Daoy (cell line): ENCODE measurements at regions not wholly inside any gene's neighbourhood (a gene's known extent, or its start where the extent isn't known, plus 50 kb on each side); places are given as distances from the start of the nearest gene placed in this dataset.
A peak's percentile ranks its signal among the peaks of the same experiment; 100 is the strongest.
"Not testable (repeated sequence)": the region's sequence is repeated elsewhere in the genome, so short reads cannot be mapped to it uniquely, and the experiment has no call there.

ENCODE experiments used
- DNase-seq: peaks from one replicate; pipeline ENCODE4 v3.0.0-alpha.2; 2015; ENCODE audit warnings: low read depth

- not testable (repeated sequence) for DNase-seq
These were observed 646.7 kb upstream of the ARRDC3 start for GRCh38 chr5:92029792-92030191.

DNA sequence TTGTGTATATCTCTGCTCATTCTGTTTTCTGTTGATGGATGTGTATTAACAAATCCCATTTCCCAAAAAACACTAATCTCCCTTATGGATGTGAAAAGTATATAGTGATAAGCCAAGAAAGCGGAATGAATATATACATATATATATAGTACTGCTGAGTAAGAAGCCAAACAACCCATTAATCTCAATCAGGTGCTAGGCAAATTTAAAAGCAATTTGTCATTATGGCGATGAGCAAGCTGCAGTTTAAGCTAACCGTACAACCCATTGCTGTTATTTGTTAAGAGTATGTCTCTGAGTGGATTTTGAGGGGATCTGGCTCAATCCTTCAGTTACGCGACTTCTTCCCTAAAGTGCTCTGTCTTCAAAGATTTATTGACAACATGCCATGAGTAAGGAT, 640.4 kb upstream of the ARRDC3 start:
- no peak for DNase-seq

GRCh38 chr5:92023141-92023471, 640.0 kb upstream of the ARRDC3 start:
- DNase-seq, result no peak

GRCh38 chr5:92022415-92023140, 639.5 kb upstream of the ARRDC3 start:
- DNase-seq, result no peak

GRCh38 chr5:92019376-92019990, 636.4 kb upstream of the ARRDC3 start:
- DNase-seq, result peak; percentile 55

GRCh38 chr5:92017776-92018175, 634.7 kb upstream of the ARRDC3 start:
- peak; percentile 55 for DNase-seq

DNA sequence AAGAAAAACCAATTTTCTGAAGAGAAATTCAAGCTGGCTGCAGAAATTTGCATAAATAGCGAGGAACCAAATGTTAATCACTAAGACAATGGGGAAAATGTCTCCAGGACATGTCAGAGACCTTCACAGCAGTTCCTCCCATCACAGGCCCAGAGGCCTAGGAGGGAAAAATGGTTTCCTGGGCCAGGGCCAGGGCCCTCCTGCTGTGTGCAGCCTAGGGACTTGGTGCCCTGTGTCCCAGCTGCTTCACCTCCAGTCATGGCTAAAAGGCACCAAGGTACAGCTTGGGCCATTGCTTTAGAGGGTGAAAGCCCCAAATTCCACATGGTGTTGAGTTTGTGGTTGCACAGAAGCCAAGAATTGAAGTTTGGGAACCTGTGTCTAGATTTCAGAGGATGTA, 628.7 kb upstream of the ARRDC3 start:
- not testable (repeated sequence) for DNase-seq

GRCh38 chr5:92003806-92004205, 620.7 kb upstream of the ARRDC3 start:
- DNase-seq, result no peak

DNA sequence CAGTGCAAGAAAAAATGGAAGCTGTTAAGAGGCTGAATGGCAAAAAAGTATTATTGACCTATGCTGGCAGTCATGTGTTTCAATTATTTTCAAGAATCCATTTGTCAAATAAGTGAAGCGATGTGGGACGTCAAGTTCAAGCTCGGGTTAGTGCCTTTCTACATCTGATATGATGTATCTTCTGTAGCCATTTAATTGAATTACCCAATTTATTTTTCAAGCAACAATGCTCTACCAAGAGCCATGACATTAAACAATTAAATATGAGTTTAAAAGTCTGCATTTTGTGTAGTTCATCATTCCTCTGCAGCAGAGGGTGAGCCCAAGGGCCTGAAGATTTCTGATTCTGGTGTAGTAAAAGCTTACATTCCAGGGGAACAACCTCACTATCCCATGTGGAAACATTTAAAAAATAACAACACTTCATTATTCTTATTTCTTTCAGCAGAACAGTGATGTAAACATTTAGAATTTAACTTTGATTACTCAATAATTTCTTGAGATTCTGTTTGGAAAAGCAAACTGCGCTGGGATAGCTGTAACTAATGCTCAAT, 619.7 kb upstream of the ARRDC3 start:
- no peak for DNase-seq

DNA sequence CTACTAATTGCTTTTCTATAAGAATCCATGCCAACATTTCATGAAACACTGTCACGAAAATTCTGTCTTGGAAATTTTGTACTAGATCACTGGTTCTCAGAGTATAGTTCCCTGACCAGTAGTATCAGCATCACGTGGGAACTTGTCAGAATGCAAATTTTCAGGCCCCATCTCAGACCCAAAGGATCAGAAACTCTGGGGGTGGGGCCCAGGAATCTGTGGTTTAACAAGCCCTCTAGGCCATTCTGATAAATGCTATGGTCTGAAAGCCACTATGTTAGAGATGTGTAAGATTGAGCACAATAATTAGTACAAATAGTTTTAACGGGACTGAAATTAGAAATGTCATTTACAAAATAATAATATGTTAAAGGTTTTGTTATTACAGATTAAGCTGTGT, 615.7 kb upstream of the ARRDC3 start:
- no peak for DNase-seq

- DNase-seq, result no peak
These were observed 600.8 kb upstream of the ARRDC3 start for GRCh38 chr5:91983869-91984268.

GRCh38 chr5:91978221-91978882, 595.2 kb upstream of the ARRDC3 start:
- DNase-seq, result no peak

DNA sequence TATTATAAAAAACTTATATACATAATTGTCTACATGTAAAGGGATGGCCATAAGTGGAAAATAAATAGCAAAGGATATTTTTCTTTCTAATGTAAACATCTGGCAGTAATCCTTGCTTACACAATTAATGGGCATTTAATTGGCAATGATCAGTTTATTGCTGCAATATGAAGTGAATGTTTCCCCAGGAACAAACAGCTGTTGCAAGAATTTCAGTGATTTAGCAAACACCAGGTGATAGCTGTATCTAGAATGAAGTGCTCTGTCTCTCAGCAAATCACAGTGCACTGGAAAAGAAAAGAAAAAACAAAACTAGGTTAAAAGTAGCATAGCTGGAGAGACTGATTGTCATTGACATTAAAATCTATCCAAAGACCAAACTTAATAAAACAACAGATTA, 594.5 kb upstream of the ARRDC3 start:
- no peak for DNase-seq

DNA sequence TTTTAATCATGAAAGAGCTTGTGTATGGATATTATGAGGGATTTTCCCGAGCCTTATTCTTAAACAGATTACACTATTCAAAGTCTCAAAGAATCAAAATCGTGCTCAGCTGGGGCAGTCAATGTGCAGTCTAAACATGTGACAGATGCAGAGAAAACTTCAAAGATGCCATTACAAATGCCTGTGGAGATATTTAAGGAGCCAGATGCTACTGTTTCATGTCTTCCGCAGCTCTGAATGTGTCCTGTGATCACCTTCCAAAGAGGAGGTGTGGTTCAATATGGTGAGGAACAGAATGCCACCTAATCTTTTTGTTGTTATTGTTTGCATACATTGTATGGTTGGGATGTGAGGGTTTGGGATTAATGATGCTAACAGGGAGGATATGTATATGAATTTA, 593.3 kb upstream of the ARRDC3 start:
- no peak for DNase-seq

DNA sequence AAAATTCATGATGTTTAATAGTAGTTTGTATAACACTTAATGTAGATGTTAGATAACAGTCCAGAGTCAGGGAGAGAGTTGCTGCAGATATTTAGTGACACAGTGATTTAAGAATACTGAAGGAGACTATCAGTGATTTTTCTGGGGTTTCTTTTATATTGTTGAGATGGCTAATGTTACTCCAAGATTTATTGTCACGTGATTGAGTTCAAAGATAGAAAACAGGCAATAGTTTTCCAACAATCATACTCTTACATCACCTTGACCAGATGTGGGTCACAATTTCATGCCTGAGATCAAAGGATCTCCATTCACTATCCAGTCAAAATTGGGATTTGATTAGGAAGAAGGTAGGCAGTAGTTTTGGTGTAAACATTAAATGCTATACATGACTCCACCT, 580.0 kb upstream of the ARRDC3 start:
- DNase-seq, result no peak

- peak; percentile 74 for DNase-seq
These were observed 574.5 kb upstream of the ARRDC3 start for GRCh38 chr5:91957666-91958065.

DNA sequence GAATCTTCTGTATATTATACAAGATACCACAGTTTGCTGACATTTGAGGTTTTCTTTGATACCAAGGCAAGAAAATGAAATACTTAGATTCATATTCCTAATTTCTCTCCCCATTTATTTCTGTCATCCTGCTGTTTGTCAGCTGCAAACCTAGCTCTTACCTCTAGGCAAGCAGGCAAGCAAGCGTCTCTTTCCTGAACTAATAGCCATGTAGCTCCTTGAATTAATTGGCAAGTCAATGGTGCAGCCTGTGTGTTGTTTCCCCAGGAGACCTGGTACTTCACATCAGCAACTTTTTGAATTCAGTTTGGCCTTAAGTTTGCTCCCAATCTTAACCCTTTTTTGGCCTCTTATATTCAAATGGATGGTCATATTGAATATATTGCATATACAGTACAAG, 573.6 kb upstream of the ARRDC3 start:
- no peak for DNase-seq

DNA sequence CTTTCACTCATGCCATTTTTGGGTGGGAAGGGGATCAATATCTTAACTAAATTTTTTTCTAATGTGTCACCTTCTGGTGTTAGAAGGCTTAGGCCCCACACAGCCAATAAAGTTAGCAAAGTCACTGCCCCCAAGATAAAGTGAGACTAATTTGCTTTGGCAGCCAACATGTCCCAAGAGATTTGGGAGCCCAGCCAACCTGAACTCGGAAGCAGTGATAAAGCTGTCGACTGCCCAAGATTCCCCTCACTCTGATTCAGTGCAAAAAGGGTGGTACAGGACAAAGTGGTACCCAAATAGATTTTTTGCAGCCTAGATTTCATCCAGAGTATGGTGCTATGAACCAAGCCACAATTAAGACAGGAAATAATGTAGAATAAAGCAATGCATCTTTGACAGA, 572.5 kb upstream of the ARRDC3 start:
- peak; percentile 46 for DNase-seq

DNA sequence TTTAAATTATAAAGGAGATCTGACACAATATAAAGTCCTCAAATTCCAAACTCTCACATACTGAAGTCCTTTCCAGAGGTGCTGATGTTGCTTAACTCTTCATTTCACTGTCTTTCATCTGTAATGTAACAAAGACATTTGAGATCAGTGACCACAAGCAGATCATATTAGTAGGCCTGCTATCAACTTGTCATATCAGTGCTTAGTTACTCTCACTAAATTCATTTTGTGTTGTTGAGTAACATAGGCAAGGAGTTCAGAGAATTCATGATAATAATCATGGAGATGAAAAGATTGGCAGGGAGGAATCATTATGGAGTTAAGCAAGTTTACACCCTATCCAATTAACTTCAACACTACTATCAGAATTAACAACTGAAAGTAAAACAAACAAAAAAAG, 571.0 kb upstream of the ARRDC3 start:
- DNase-seq, result no peak

DNA sequence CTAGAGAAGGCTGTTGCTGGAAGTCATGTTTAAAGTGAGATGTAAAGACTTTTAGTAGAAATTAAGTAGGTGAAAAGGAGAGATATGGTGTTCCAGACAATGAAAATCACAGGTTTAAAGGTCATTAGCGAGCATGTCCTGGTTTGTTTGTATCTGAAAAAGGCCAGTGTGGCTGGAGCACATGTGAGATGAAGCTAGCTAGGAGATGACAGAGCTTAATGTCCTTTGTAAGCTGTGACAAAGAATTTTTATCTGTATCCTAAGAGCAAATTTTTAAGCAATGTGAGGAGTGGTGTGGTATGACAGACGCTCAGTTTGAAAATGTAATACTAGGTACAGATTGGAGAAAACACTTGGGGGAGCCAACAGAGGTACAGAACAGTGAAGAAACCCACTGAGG, 567.2 kb upstream of the ARRDC3 start:
- DNase-seq, result no peak

GRCh38 chr5:91946870-91947269, 563.8 kb upstream of the ARRDC3 start:
- DNase-seq, result no peak

- DNase-seq, result no peak
These were observed 558.5 kb upstream of the ARRDC3 start for GRCh38 chr5:91941588-91941987.

GRCh38 chr5:91938441-91938840, 555.3 kb upstream of the ARRDC3 start:
- DNase-seq, result no peak
